Posterior vena cava (tissue), 2 donors: ENCODE measurements at regions not wholly inside any gene's neighbourhood (a gene's known extent, or its start where the extent isn't known, plus 50 kb on each side); places are given as distances from the start of the nearest gene placed in this dataset.

ENCODE experiments used
- DNase-seq: peaks from one replicate; pipeline ENCODE4 v3.0.0-alpha.2; 2020; ENCODE audit warnings: low spot score
- intact Hi-C, 2 donors: fragments of 100-400 bp; cut with DNase I; formaldehyde crosslinking; loops; one replicate each; pipeline versions ENCODE4 v1.14.1 to v1.14.2; 2022 to 2023
- donor health status: DM: yes; HTN: yes; CAD: no.
- donor health status: DM: yes; HTN: yes; CAD: no.

GRCh38 chr17:73694491-73694890 lies 50.2 kb upstream of the SDK2 start:
- DNase-seq: no peak
- intact Hi-C loops: no loop called here

- DNase-seq: no peak
- intact Hi-C loops: no loop called here
Measured at GRCh38 chr17:73695035-73695738, 50.9 kb upstream of the SDK2 start.

- intact Hi-C loops: no loop called here
Measured at GRCh38 chr17:73696251-73696650, 52.0 kb upstream of the SDK2 start.

GRCh38 chr17:73697872-73698271 lies 53.6 kb upstream of the SDK2 start:
- DNase-seq: no peak
- intact Hi-C loops: no loop called here

More at GRCh38 chr17:73696251-73696650, 52.0 kb upstream of the SDK2 start:
- DNase-seq: no peak

GRCh38 chr17:73698966-73699365 lies 54.7 kb upstream of the SDK2 start:
- DNase-seq: no peak
- intact Hi-C loops: no loop called here

GRCh38 chr17:73701701-73702100 lies 57.5 kb upstream of the SDK2 start:
- no peak for DNase-seq
- intact Hi-C loops: no loop called here

GRCh38 chr17:73703192-73703591 lies 58.9 kb upstream of the SDK2 start:
- intact Hi-C loops: no loop called here
- no peak for DNase-seq

GRCh38 chr17:73703917-73704316 lies 59.7 kb upstream of the SDK2 start:
- no peak for DNase-seq
- intact Hi-C loops: no loop called here

- intact Hi-C loops: no loop called here
- no peak for DNase-seq
Measured at GRCh38 chr17:73705594-73705993, 61.3 kb upstream of the SDK2 start.

GRCh38 chr17:73706428-73706827 lies 62.2 kb upstream of the SDK2 start:
- no peak for DNase-seq
- intact Hi-C loops: no loop called here

- no peak for DNase-seq
- intact Hi-C loops: no loop called here
Measured at GRCh38 chr17:73706858-73707257, 62.6 kb upstream of the SDK2 start.

GRCh38 chr17:73707358-73707757 lies 63.1 kb upstream of the SDK2 start:
- intact Hi-C loops: no loop called here
- DNase-seq: no peak

GRCh38 chr17:73710095-73710592 lies 65.9 kb upstream of the SDK2 start:
- no peak for DNase-seq
- intact Hi-C loops: loop anchor here (5.0 to 10.0 kb wide), 2 partner anchors 275 to 283 kb away; no protein-coding TSS in a partner anchor

GRCh38 chr17:73711184-73711583 lies 66.9 kb upstream of the SDK2 start:
- intact Hi-C loops: loop anchor here (5.0 to 10.0 kb wide), 2 partner anchors 276 to 284 kb away; no protein-coding TSS in a partner anchor
- DNase-seq: no peak

GRCh38 chr17:73711916-73712315 lies 67.7 kb upstream of the SDK2 start:
- no peak for DNase-seq
- intact Hi-C loops: loop anchor here (5.0 to 10.0 kb wide), 2 partner anchors 277 to 285 kb away; no protein-coding TSS in a partner anchor

GRCh38 chr17:73713136-73713535 lies 68.9 kb upstream of the SDK2 start:
- intact Hi-C loops: loop anchor here (5.0 to 10.0 kb wide), 2 partner anchors 278 to 286 kb away; no protein-coding TSS in a partner anchor
- no peak for DNase-seq

GRCh38 chr17:73715769-73716168 lies 71.5 kb upstream of the SDK2 start:
- no peak for DNase-seq
- intact Hi-C loops: loop anchor here in 1 of 2 donors (10.0 kb wide), 1 partner anchor 281 kb away; no protein-coding TSS in a partner anchor

GRCh38 chr17:73717690-73718089 lies 73.4 kb upstream of the SDK2 start:
- intact Hi-C loops: loop anchor here in 1 of 2 donors (10.0 kb wide), 1 partner anchor 283 kb away; no protein-coding TSS in a partner anchor
- peak; percentile 68 for DNase-seq

- intact Hi-C loops: loop anchor here in 1 of 2 donors (10.0 kb wide), 1 partner anchor 284 kb away; no protein-coding TSS in a partner anchor
Measured at GRCh38 chr17:73718362-73718761, 74.1 kb upstream of the SDK2 start.

GRCh38 chr17:73718912-73719311 lies 74.7 kb upstream of the SDK2 start:
- DNase-seq: no peak
- intact Hi-C loops: loop anchor here in 1 of 2 donors (10.0 kb wide), 1 partner anchor 284 kb away; no protein-coding TSS in a partner anchor

More at GRCh38 chr17:73718362-73718761, 74.1 kb upstream of the SDK2 start:
- DNase-seq: no peak
